ENCODE measurements at regions not wholly inside any gene's neighbourhood (a gene's known extent, or its start where the extent isn't known, plus 50 kb on each side); places are given as distances from the start of the nearest gene placed in this dataset.

- no peak for DNase-seq (ENCODE audit: low spot score)
These were observed 164.5 kb downstream of the SPATA31D1 start for GRCh38 chr9:82153032-82153431.

- DNase-seq (ENCODE audit: low spot score): no peak
These were observed 166.0 kb downstream of the SPATA31D1 start for GRCh38 chr9:82154573-82154972.

DNA sequence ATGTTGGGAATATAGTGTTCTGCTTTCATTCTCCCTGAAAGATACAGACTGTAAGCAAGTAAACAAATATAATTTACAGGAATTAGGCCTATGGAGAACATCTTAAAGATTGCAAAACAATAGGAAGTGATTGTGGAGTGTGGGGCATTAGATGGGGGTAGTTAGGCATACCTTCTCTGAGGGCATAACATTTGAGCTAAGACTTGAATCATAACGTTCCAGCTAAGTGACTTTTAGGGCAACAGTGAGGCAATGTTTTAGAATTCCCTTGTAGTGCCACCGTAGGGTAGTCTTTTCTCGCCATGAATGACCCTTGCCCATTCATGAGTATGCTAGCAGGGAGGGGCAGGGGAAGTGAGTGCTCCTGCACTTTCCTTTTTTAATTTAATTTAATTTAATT, 173.3 kb downstream of the SPATA31D1 start:
- DNase-seq (ENCODE audit: low spot score): no peak

- DNase-seq (ENCODE audit: low spot score): no peak
These were observed 175.6 kb downstream of the SPATA31D1 start for GRCh38 chr9:82164159-82164558.

GRCh38 chr9:82167296-82167695, 178.7 kb downstream of the SPATA31D1 start:
- DNase-seq (ENCODE audit: low spot score): no peak

DNA sequence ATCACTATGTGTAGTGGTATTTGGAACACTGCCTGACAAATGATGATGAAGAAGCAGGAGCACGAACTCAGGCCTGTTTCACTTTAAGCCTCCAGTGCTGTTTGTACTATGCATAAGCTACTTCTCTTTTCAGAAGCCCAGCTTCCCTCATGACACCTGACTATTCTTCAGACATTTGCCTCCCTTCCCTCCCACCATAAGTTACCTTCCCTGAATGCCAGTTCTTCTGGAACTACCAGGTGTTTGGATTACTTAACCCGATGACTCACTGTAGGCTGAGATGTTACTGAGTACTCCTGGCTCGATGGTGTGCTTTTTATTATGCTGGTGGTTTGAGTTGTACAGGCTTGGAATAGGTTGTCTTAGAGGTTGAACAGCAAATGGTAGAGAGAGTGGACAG, 180.0 kb downstream of the SPATA31D1 start:
- DNase-seq (ENCODE audit: low spot score): no peak

- DNase-seq (ENCODE audit: low spot score): no peak
These were observed 182.3 kb downstream of the SPATA31D1 start for GRCh38 chr9:82170866-82171265.

GRCh38 chr9:82171271-82171670, 182.7 kb downstream of the SPATA31D1 start:
- DNase-seq (ENCODE audit: low spot score): no peak

DNA sequence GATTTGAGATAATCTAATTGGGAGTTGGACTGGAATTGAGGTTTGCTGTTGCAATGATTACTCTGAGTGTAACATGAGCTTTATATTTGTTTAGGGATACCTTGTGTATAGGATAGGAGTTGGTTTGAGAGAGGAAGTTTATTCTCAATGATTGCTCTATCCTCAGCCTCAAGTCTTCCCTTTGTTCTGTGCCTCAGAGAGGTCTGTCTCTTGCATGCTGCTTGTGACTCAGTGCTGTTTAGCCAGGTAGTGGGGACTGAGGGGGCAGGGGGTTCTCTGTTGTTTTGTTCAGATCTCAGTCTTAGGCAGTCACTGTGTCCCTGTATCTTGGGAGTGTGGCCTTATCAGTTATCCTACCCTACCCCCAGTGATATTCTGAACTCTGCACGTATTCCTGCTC, 192.1 kb downstream of the SPATA31D1 start:
- no peak for DNase-seq (ENCODE audit: low spot score)

- DNase-seq (ENCODE audit: low spot score): no peak
These were observed 194.7 kb downstream of the SPATA31D1 start for GRCh38 chr9:82183181-82183860.

DNA sequence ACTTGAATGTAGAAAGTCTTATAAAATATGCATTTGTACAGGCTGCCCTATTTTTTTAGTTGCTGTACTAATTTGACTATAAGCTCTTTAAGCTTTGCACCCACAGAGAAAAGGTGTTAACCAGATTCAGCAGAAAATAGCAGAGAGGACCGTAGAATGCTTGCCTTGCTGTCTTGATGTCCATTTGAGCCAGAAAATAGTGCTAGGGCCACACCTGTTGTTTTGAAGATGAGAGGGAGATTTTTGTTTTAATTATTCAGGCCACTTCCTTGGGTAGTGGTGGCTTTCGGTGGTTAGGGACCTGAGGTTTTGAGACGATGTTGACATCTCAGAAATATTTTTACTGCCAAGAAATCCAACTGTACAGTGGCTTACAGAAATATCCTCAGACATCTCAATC, 196.0 kb downstream of the SPATA31D1 start:
- DNase-seq (ENCODE audit: low spot score): no peak

DNA sequence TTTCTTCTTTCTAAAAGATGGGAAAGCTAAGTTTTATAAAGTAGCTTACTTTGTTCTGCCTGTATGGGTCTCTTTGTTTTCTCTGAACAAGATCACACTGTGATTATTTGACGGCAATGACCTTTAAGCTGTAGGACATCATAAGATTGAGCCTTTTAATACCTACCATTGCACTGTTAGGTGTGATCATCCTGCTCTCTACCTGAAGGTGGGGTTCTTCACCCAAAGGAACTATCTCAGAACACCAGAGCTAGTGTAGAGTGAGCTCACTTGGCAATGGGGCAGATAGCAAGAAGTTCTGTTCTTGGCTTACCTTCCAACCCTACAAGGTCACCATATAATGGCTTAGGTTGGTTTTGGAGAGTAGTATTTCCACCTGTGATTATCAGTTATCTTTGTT, 200.2 kb downstream of the SPATA31D1 start:
- DNase-seq (ENCODE audit: low spot score): no peak

GRCh38 chr9:82191082-82191770, 202.7 kb downstream of the SPATA31D1 start:
- no peak for DNase-seq (ENCODE audit: low spot score)

GRCh38 chr9:82192211-82192610, 203.6 kb downstream of the SPATA31D1 start:
- DNase-seq (ENCODE audit: low spot score): no peak

DNA sequence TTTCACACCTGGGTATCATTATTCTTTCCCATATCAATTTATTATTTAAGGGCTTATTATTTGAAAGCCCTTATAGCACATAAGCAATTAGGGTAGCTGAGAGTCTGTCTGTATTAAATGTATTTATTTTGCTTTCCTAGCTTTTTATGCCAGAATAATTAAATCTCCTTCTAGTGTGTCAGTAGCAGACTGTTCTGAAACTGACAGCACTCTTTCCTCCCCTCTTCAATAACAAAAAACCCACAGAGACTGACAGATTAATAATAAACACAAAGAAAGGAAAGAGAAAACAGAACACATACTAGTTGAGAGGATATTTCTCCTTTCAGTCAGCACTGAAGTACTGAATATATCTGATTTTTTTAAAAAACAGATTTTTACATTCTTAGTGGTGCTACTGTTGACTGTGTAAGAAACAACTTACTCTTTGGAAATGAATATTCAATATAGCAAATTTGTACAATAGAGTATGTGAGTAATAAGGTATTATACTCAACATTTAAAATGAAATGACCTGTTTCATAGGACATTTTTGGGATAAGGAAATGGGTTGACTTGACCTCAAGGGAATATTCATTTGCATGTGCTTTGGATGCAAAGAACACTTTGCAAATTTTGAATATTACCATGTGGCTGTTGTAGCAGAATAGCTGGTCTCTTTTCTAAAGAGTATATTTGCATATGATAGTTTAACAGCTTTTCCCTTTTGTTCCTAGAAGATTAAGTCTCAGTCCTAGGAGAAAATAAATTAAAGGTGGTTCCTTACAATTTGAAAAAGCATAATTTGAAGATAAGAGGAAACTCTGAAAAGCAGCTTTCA, 208.3 kb downstream of the SPATA31D1 start:
- no peak for DNase-seq (ENCODE audit: low spot score)

GRCh38 chr9:82201196-82201595, 212.6 kb downstream of the SPATA31D1 start:
- DNase-seq (ENCODE audit: low spot score): no peak

GRCh38 chr9:82202808-82203207, 214.2 kb downstream of the SPATA31D1 start:
- no peak for DNase-seq (ENCODE audit: low spot score)

- DNase-seq (ENCODE audit: low spot score): no peak
These were observed 217.9 kb downstream of the SPATA31D1 start for GRCh38 chr9:82206490-82206889.

- no peak for DNase-seq (ENCODE audit: low spot score)
These were observed 218.4 kb downstream of the SPATA31D1 start for GRCh38 chr9:82206946-82207345.

GRCh38 chr9:82208741-82209450, 220.3 kb downstream of the SPATA31D1 start:
- DNase-seq (ENCODE audit: low spot score): no peak

DNA sequence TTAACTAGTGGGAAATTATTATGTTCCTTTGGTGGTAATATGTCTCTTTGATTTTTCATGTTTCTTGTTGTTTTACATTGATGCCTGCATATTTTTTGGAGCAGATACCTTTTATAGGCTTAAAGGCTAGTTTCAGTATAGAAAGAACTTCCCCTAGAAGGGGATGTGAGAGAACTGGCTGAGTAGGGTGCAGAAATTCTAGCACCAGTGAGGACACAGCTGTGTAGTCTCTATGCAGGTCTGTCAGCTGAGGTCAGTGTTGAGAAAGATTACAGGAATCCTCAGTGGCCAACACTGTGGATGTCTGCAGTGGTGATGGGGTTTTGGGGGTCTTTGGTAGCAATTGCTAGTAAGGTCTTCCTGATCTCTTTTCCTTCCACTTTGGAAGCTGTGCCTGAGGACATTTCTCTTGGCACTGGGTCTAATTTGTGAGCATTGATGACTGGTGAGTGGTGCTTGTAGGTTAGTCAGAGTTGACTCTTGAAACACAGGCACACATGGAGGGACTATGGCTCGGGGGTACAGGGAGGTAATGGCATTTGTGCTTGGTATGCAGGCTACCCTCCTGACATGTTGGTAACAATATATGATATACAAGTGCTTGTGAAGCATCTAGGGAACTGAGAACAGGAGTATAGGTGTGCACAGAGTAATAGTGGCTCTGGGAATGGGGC, 221.4 kb downstream of the SPATA31D1 start:
- no peak for DNase-seq (ENCODE audit: low spot score)

DNA sequence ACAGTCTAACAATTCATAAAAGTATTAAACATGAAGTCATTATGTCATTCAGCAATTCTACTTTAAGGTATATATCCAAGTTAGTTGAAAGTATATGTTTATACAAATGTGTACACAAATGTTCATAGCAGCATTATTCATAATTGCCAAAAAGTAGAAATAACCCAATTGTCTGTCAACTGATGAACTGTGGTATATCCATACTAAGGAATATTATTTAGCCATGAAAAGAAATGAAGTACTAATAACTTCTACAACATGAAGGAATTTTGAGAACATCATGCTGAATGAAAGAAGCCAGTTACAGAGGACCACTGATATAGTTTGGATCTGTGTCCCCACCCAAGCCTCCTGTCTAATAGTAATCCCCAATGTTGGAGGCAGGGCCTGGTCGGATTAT, 224.3 kb downstream of the SPATA31D1 start:
- DNase-seq (ENCODE audit: low spot score): no peak
